ENCODE measurements at regions not wholly inside any gene's neighbourhood (a gene's known extent, or its start where the extent isn't known, plus 50 kb on each side); places are given as distances from the start of the nearest gene placed in this dataset.

DNA sequence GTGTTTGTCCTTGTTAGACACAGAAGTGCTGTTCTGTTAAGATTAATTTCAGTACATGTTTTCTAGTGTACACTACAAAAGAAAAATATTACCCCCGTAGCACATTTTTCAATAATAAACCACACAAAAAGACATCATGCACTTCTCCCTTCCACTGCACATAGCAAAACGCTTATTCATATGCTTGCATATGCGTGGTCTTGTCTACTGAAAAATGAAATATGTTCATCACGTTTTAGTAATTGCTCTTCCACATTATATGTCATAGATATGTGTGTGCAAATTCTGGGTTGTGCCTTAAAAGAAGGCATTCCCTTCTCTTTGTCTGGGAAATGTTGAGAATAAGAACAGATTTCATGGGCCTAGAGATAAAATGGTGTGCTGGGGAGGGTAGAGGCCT, 353.9 kb downstream of the NSUN3 start (continued):
- no peak for TF ChIP-seq SP1 (IDR thresholded peaks at IDR 0.05; ENCODE audit: low read depth, low read length)
- TF ChIP-seq, protein P1, sequence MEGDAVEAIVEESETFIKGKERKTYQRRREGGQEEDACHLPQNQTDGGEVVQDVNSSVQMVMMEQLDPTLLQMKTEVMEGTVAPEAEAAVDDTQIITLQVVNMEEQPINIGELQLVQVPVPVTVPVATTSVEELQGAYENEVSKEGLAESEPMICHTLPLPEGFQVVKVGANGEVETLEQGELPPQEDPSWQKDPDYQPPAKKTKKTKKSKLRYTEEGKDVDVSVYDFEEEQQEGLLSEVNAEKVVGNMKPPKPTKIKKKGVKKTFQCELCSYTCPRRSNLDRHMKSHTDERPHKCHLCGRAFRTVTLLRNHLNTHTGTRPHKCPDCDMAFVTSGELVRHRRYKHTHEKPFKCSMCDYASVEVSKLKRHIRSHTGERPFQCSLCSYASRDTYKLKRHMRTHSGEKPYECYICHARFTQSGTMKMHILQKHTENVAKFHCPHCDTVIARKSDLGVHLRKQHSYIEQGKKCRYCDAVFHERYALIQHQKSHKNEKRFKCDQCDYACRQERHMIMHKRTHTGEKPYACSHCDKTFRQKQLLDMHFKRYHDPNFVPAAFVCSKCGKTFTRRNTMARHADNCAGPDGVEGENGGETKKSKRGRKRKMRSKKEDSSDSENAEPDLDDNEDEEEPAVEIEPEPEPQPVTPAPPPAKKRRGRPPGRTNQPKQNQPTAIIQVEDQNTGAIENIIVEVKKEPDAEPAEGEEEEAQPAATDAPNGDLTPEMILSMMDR (IDR thresholded peaks at IDR 0.05; ENCODE audit: control extremely low read depth in 1 of 3, insufficient read depth in 1 of 3, low read depth in 1 of 3, low read length in 3 of 3): no peak
- TF ChIP-seq SP4 (IDR thresholded peaks at IDR 0.05; ENCODE audit: low read length): no peak
- no peak for TF ChIP-seq FOSL1 (IDR thresholded peaks at IDR 0.05; ENCODE audit: insufficient read depth, low read depth, low read length)

All from H1 (cell line).